ENCODE measurements at regions not wholly inside any gene's neighbourhood (a gene's known extent, or its start where the extent isn't known, plus 50 kb on each side); places are given as distances from the start of the nearest gene placed in this dataset.

DNA sequence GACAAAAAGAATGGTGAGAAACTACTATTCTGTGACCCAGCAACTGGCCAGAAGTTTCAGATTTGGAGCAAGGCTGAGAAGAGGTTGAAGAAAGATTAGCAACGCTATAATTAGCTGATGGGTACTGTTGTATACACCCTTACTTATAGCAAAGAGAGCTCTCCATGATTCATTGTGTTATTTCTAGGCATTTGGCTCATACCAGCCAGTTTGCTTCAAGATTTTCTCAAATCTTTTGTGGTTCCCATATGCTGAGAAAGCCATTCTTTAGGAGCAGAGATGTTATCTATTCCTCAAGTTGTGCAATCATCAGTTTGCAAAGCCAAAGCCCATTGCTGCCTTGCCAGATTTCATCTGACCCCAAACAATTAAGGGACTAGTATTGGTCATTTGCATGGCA, 179.4 kb downstream of the ETS1 start:
- DNase-seq: no peak

GRCh38 chr11:128405714-128406662, 181.4 kb downstream of the ETS1 start:
- no peak for DNase-seq

- no peak for DNase-seq
These were observed 182.2 kb downstream of the ETS1 start for GRCh38 chr11:128405112-128405511.

DNA sequence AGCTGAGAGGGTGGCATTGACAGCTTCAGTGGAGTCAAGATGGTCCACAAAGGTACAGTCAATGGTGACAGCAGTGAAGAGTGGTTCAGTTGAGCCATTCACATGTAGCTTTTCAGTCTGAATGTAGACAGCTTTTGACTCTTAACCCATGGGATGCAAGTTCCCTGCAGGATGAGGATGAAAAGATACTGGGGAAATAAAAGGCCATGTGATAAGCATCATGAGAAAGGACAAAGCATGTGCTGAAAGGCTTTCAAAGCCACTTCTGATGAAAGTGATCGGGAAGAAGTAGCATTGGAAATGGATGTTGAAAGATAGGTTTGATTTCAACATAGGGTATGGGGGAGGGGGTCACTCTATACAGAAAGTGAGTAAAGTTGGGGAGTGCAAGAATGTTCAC, 182.9 kb downstream of the ETS1 start:
- DNase-seq: no peak

DNA sequence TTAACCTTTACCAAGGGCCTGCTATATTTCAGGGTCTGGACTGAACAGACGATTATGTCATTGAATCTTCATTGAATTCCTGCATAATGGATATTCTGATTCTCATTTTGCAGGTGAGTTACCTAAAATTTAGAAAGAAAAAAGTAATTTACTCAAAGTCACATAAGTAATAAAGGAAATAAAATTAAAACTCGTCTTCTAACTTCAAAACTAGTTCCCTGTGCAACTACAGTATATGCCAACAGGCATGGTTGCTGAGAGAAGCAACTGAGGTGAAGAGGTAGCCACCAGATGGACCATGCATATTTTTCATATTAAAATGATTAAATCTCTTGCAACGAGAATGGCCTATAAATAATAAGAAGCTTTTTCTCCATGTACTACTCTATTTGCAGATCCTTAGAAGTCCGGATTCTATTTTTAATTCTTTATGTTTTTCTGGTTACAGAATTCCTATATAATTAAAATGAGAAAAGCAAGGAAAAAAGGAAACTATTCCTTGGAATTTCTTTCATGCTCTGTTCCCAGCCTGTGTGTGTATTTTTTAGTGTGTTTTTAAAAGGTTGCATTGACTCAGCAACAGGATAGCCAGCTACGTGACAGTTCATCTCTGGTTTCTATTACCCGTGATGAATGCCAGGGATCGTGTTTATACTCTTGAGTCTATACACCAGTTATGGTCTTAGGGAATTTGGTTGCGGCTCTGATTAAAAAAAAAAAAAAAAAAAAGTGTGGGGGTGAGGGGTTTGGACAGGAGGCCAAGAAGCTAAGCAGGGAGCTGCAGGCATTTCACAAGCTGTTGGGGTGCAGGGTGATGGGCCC, 186.8 kb downstream of the ETS1 start:
- DNase-seq: no peak

DNA sequence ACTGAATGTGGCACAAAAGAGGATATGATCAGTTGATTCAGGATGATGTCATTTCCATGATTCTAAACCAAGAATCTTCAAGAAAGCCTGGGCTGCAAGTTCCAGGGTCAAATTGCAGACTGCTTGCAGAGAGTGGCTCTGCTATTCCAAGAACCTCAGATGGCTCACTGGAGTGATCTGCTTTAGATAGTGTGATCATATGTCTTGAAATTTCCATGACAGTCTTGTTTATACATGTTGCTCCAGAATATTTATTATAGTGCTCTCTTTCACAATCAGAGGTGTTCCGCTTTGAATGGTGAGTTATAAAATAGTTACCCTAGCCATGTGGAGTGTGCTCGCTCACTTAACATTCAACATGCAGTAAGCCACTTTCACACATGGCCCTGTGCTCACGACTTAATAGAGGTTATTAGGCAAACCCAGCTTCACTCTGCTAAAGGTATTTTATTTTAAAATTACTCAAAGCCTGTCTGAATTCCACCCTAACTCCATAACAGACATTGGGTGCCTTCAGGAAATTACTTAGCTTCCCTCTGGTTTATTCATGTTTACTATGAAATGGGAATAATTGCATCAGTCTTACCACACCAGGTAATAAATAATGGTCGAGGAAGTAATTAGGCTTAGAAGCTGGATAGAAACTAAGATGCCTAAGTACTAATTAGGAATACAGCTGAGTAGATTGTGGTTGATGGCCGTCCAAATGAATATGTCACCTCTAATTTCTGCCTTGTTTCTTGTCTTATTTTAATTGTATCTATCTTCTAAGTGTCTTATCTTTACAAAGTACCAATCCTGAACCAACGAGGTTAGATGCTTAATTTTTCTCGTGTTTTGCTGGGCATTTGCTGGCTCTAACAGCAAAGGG, 187.9 kb downstream of the ETS1 start:
- no peak for DNase-seq

DNA sequence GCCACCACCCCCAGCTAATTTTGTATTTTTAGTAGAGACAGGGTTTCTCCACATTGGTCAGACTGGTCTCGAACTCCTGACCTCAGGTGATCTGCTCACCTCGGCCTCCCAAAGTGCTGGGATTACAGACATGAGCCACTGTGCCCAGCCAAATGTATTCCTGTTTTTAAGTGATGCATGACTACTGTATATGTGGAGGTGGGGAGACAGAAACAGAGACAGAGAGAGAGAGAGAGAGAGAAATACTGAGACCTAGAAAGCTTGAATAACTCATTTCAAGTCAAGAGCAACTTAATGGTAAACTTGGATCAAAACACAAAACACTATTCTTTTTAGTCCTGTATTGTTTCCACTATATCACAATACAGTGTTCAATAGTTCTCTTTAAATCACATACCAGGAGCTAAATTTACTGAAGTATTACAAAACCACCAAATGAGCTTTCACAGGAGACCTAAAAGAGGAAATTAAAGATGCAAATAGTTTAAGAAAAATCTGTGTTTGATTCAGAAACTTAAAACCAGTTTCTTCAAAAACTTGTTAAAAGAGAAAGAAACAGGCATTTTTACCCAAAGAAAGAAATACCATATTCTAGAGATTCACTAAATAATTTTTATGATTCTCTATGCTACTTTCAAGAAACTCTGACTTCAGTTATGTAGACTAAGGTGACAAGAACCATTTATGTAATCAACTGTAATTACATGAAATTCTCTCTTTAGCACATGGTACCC, 188.7 kb downstream of the ETS1 start:
- no peak for DNase-seq

- DNase-seq: no peak
These were observed 190.0 kb downstream of the ETS1 start for GRCh38 chr11:128397362-128397761.

DNA sequence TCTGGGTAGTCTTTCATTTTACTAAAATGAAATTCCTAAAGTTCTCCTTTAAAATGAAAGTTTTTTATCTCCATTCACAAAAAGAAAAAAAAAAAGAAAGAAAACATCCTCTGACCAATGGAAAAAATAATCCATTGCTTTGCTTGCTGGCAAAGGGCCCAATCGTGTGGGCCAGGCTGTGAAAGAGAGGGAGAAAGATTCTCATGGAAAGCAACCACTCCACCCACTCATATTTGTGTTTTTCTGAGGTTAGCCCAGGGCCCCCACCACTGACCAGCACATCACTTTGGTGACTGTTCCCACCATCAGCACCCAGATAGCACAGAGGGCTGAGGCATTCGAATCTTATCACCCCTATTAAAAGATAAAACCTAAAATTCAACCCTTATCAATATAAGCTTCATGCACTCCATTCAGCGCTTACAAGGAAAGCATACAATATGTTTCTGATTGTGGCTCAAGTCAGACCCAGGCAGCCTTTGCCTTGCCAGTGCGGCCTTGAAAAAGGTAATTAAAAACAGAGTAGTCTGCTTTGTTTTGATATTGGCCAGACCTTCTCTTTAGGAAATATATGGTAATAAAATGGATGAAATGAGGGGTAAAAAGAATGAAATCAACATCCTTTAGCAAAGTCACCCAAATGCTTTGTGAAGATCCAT, 192.8 kb downstream of the ETS1 start:
- DNase-seq: no peak

DNA sequence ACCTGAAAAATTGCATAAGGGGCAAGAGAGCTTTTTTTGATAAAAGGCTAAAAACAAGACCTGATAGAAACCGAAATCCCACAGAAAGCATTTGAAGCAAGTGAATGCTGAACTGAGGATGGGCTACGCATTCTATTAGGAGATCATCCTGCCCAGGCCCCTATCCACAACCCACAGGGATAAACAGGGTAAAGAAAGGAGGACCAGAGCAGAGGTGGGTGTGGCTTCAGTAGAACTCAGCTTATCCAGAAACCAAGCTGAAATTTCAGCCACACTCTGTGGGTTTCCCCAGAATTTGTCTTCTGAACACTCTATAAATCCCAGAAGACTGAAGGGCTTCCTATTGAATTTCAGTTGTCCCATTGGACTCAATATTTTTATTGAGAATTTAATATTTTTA, 195.1 kb downstream of the ETS1 start:
- no peak for DNase-seq

- no peak for DNase-seq
These were observed 195.5 kb downstream of the ETS1 start for GRCh38 chr11:128391811-128392210.

- DNase-seq: no peak
These were observed 197.1 kb downstream of the ETS1 start for GRCh38 chr11:128390246-128390645.

DNA sequence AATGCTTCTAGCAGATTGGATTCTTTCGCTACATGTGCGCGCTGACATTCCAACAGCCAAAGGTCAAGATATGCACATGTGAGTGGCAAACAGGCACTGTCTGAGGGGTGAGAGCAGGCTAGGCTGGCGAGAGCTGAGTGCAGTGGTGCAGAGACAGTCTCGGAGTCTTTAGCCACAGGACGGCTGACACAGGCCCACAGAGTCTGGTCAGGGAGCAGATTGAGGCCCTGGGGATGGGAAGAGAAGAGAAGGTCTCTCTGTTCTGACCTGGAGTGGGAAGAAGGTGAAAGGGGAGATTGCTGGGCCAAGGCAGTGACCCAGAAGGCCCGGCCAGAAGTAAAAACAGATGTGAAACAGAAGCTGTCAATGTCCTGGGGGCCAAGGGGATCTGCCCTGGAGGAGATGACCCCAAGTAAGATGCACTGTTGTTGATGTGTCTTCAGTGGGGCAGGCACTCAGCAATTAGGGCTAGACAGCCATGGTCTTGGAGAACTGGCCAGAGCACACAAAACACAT, 197.8 kb downstream of the ETS1 start:
- no peak for DNase-seq

DNA sequence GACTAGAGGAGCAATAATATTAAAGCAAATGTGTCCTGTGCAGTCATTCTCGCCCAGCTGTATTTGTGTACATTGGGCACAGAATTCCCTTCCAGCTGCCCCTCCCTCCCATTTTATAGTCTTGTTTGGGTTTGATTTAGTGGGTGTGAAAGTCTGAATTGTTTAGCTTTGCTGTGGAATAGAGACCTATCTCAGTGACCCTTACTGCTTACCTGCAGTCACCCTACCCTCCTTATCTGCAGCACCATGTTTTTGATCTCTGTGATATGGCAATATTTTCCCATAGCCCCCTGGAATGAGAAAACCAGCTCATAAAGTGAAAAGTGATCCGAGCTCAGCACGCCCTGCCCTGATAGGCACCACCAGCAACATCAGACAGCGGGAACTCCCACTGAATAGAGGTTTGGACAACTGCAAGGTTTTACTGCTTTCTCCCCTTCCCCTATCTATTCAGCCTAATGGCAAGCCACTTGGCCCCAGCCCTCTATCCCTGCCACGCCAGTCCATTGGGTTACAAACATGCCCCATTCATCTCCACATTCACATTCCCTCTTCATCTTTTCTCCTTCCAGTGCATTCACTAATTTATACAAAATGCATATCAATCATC, 199.0 kb downstream of the ETS1 start:
- no peak for DNase-seq

DNA sequence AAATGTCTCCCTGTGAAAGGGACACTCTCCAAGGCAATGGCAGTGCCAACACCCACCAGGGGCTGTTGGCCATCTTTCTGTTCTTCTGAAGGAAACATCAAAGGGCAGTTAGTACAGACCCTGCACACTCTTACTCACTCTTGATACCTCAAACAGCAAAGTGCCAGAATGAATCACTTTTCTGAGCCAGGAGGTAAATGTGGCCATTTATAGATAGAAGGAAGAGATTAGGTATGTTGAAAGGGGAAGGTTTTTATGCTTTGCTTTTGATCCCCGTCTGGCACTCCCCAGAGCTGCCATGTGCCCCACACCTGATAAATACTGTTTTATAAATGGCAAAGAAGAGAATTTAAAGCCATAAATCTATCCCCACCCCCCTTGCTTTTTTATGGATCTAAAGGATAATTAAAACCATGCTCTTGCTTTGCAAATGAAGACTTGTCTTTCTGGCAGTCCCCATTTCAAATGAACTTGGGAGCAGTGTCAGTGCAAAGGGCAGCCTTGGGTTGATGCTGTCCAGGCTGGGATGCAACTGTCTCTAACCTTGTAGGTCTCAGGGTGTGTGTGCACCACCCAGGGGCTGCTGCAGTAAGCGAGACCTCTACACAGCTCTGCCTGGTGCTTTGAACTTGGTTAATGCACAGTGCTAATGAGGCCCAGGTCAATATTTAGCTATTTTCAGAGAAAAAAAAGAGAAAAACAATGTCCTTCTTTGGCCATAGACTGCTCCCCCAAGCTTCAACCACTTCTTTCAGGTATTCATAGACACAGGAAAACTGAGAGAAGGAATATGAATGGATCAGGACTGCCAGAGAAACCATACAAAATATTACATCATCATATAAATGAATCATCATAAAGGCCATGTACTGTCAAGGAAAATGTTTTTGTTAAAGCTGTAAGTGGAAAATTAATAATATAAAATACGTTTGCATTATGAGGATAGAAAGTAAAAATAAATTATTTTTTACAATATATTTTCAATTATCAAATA, 207.5 kb downstream of the ETS1 start:
- DNase-seq: no peak

DNA sequence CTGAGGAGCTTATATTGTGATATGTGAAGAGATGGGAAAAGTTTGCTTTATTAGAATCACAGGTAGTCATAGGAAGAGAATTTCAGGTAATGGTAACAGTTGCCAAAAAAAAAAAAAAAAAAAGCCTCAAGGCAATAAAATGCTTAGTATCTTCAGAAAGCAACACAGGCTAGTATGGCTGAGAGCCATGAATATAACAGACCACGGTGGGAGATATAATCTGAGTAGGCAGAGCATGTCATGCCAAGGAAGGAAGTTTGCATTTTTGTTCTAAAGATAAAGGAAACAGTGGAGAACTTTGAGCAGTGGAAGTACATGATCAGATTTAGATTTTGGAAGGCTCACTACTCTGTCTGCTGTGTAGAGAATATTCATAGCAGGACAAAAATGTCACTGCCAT, 211.4 kb downstream of the ETS1 start:
- no peak for DNase-seq

DNA sequence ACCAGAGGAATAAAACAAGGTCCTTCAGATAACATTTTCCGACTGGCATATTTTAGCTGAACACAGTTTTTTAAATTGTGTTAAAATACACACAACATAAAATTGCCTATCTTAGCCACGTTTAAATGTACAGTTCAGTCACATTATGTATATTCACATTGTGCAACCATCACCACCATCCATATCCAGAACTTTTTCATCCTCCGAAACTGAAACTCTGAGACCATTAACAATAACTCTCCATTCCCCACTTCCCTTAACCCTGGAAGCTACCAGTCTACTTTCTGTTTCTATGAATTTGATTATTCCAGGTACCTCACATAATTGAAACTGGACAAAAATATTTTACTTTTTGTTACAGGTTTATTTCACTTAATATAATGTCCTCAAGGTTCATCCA, 213.3 kb downstream of the ETS1 start:
- DNase-seq: no peak

DNA sequence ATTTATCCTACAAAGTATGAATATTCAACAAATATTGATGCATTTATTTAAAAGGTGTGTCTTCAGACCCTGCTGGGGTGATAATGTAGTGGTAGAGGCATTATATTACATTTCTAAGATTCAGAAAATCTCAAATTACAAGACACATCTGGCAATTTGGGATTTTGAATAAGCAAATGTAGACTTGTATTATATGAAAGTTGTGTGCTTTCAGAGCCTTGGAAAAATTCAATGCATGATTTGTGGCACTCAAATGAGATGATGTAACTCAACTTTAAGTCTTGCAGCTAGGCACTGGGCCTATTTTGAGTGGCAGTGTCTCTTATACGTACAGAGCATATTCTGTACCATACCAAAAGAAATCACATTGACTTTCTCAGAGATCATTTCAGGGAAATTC, 214.4 kb downstream of the ETS1 start:
- no peak for DNase-seq

DNA sequence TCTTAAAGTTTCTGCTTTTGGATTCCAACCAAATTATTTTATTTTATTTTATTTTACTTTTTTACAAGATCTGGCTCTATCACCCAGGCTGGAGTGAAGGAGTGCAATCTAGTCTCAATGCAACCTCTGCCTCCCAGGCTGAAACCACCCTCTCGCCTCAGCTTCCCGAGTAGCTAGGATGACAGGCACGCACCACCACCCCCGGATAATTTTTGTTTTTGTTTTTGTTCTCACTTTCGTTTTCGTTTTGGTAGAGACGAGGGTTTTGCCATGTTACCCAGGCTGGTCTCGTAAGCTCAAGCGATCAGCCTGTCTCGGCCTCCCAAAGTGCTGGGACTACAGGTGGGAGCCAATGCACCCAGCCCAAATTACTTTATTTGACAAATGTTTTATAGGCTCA, 219.8 kb downstream of the ETS1 start:
- DNase-seq: no peak

- DNase-seq: no peak
These were observed 222.3 kb downstream of the ETS1 start for GRCh38 chr11:128365044-128365443.

All from NCI-H2171 (cell line).